Stomach (tissue), 4 donors: ENCODE measurements at regions not wholly inside any gene's neighbourhood (a gene's known extent, or its start where the extent isn't known, plus 50 kb on each side); places are given as distances from the start of the nearest gene placed in this dataset.

Experiments
- CTCF ChIP-seq, 7 experiments: fragments of 450-650 bp in 4 of 7; fragments of 200-600 bp in 3 of 7; sonication (generic) in 3 of 7; IDR thresholded peaks; one replicate each; pipeline ENCODE4 v1.5.1; 2016 to 2019; ENCODE audit warnings: antibody characterized with exemption in 7 of 7, control low read depth in 2 of 7, mild to moderate bottlenecking in 1 of 7
- EP300 ChIP-seq: sonication (generic); formaldehyde crosslinking; IDR thresholded peaks from one replicate; pipeline ENCODE4 v1.6.1; 2017; ENCODE audit warnings: antibody characterized with exemption
- POLR2A ChIP-seq, 4 donors: fragments of 450-650 bp; IDR thresholded peaks; one replicate each; pipeline ENCODE4 v1.6.1; 2016; ENCODE audit warnings: antibody characterized with exemption in 4 of 4, control low read depth in 2 of 4, mild to moderate bottlenecking in 1 of 4, moderate library complexity in 1 of 4

- TF ChIP-seq CTCF (IDR thresholded peaks at IDR 0.05): no peak
- TF ChIP-seq POLR2A (IDR thresholded peaks at IDR 0.05): no peak
- no peak for TF ChIP-seq EP300
Measured at GRCh38 chr4:174436377-174436776, 85.9 kb downstream of the HPGD start.
